SK-N-SH (cell line): ENCODE measurements at regions not wholly inside any gene's neighbourhood (a gene's known extent, or its start where the extent isn't known, plus 50 kb on each side); places are given as distances from the start of the nearest gene placed in this dataset.

Source experiments
- CTCF ChIA-PET: fragments of 300-600, 350-600 bp; formaldehyde crosslinking; extraction: SDS; loops from one replicate; lab custom pipeline; 2021; lab: Yijun Ruan, JAX
- POLR2A ChIA-PET: fragments of 350-600 bp; sonication (Branson Sonifier 250); formaldehyde crosslinking; extraction: SDS; loops from one replicate; lab custom pipeline; 2020; ENCODE audit warnings: antibody characterized with exemption, inconsistent platforms; lab: Yijun Ruan, JAX
- DNase-seq: peaks from one replicate; pipeline ENCODE4 v3.0.0; 2012
- H2AFZ ChIP-seq: fragments of 200-600 bp; sonication (generic); 2 replicates; pipeline ENCODE4 v1.8.1; 2016; ENCODE audit warnings: antibody characterized with exemption, mild to moderate bottlenecking, low read depth
- H3F3A ChIP-seq: fragments of 200-600 bp; sonication (generic); replicated peaks from 2 replicates; pipeline ENCODE3; 2016; ENCODE audit warnings: antibody characterized with exemption, mild to moderate bottlenecking; ENCODE audit not compliant: insufficient read depth
- H3K27ac ChIP-seq, 2 experiments: fragments of 200-500 bp in 1 of 2; fragments of 200-600 bp in 1 of 2; sonication (Bioruptor generic) in 1 of 2; sonication (generic), shearing (Covaris generic) in 1 of 2; 2 replicates each; pipeline versions ENCODE4 v1.5.1 to v1.6.1; 2014 to 2016; ENCODE audit warnings: low read depth in 2 of 2, inconsistent platforms in 1 of 2, low read length in 1 of 2, mild to moderate bottlenecking in 1 of 2, mixed read lengths in 1 of 2
- H3K27me3 ChIP-seq: fragments of 200-600 bp; sonication (generic), shearing (Covaris generic); 2 replicates; pipeline ENCODE4 v1.6.1; 2016; ENCODE audit warnings: mixed run types; ENCODE audit not compliant: insufficient read depth
- H3K36me3 ChIP-seq, 2 experiments: fragments of 200-500 bp in 1 of 2; fragments of 200-600 bp in 1 of 2; sonication (Bioruptor generic) in 1 of 2; sonication (generic) in 1 of 2; replicated peaks in 1 of 2; 2 replicates each; pipeline versions ENCODE3 to v1.5.1; 2014 to 2016; ENCODE audit warnings: low read length in 1 of 2, mild to moderate bottlenecking in 1 of 2; ENCODE audit not compliant: insufficient read depth in 2 of 2, control insufficient read depth in 1 of 2
- H3K4me1 ChIP-seq, 2 experiments: fragments of 200-500 bp in 1 of 2; fragments of 200-600 bp in 1 of 2; sonication (Bioruptor generic) in 1 of 2; sonication (generic), shearing (Covaris generic) in 1 of 2; 2 replicates each; pipeline versions ENCODE4 v1.5.1 to v1.6.1; 2014 to 2016; ENCODE audit warnings: low read depth in 1 of 2, low read length in 1 of 2, mixed run types in 1 of 2; ENCODE audit not compliant: insufficient read depth in 2 of 2, control insufficient read depth in 1 of 2
- H3K4me2 ChIP-seq: fragments of 200-600 bp; sonication (generic), shearing (Covaris generic); 2 replicates; pipeline ENCODE4 v1.6.1; 2017; ENCODE audit warnings: mixed run types
- H3K4me3 ChIP-seq, 2 experiments: fragments of 200-500 bp in 1 of 2; fragments of 200-600 bp in 1 of 2; sonication (Bioruptor generic) in 1 of 2; sonication (generic), shearing (Covaris generic) in 1 of 2; 2 replicates each; pipeline versions ENCODE4 v1.5.1 to v1.8.1; 2014 to 2016; ENCODE audit warnings: low read depth in 2 of 2, inconsistent platforms in 1 of 2, low read length in 1 of 2, mild to moderate bottlenecking in 1 of 2, mixed read lengths in 1 of 2, moderate library complexity in 1 of 2
- H3K79me2 ChIP-seq: fragments of 200-600 bp; sonication (generic); 2 replicates; pipeline ENCODE4 v1.8.1; 2017; ENCODE audit warnings: mild to moderate bottlenecking; ENCODE audit not compliant: insufficient read depth
- H3K9ac ChIP-seq: fragments of 200-600 bp; sonication (generic); 2 replicates; pipeline ENCODE4 v1.6.1; 2017; ENCODE audit warnings: mixed run types
- H3K9me2 ChIP-seq: fragments of 200-600 bp; sonication (generic); 2 replicates; pipeline ENCODE4 v1.6.1; 2017; ENCODE audit warnings: mixed run types
- H3K9me3 ChIP-seq: fragments of 200-600 bp; sonication (generic); 2 replicates; pipeline ENCODE4 v1.6.1; 2017; ENCODE audit warnings: mixed run types, mild to moderate bottlenecking, moderate library complexity
- H4K20me1 ChIP-seq: fragments of 200-600 bp; sonication (generic); 2 replicates; pipeline ENCODE4 v1.6.1; 2017; ENCODE audit warnings: mild to moderate bottlenecking, mixed run types; ENCODE audit not compliant: insufficient read depth
- FOSL2 ChIP-seq: IDR thresholded peaks from 2 replicates; pipeline ENCODE4 v1.4.0; 2012; ENCODE audit warnings: low read depth, mild to moderate bottlenecking, moderate library complexity, borderline replicate concordance
- FOXJ3 ChIP-seq: sonication (generic); formaldehyde crosslinking; IDR thresholded peaks from 2 replicates; pipeline ENCODE4 v1.5.1; 2020; ENCODE audit warnings: mild to moderate bottlenecking, missing genetic modification reagents
- FOXM1 ChIP-seq: IDR thresholded peaks from 2 replicates; pipeline ENCODE4 v1.4.0; 2012; ENCODE audit warnings: low read depth, mild to moderate bottlenecking
- JUND ChIP-seq: IDR thresholded peaks from 2 replicates; pipeline ENCODE4 v1.4.0; 2012
- MEF2A ChIP-seq: IDR thresholded peaks from 2 replicates; pipeline ENCODE4 v1.4.0; 2012; ENCODE audit warnings: low read depth, borderline replicate concordance
- MXI1 ChIP-seq: IDR thresholded peaks from 2 replicates; pipeline ENCODE4 v1.6.1; 2012; ENCODE audit warnings: mild to moderate bottlenecking, low read depth, low read length, improper control_type of control experiment
- NFIC ChIP-seq: IDR thresholded peaks from 2 replicates; pipeline ENCODE4 v1.4.0; 2012; ENCODE audit warnings: borderline replicate concordance
- NRF1 ChIP-seq: IDR thresholded peaks from 2 replicates; pipeline ENCODE4 v1.6.1; 2012; ENCODE audit warnings: low read depth, mild to moderate bottlenecking, low read length
- RAD21 ChIP-seq: IDR thresholded peaks from 2 replicates; pipeline ENCODE4 v1.6.1; 2012; ENCODE audit warnings: mild to moderate bottlenecking, low read length
- RXRA ChIP-seq: IDR thresholded peaks from 2 replicates; pipeline ENCODE4 v1.4.0; 2012; ENCODE audit warnings: low read depth, mild to moderate bottlenecking, borderline replicate concordance
- TAF1 ChIP-seq: IDR thresholded peaks from 2 replicates; pipeline ENCODE4 v1.6.1; 2012; ENCODE audit warnings: low read depth, mild to moderate bottlenecking, low read length, moderate library complexity, borderline replicate concordance
- TCF12 ChIP-seq: IDR thresholded peaks from 2 replicates; pipeline ENCODE4 v1.4.0; 2012
- TEAD4 ChIP-seq: IDR thresholded peaks from 2 replicates; pipeline ENCODE4 v1.4.0; 2012; ENCODE audit warnings: mild to moderate bottlenecking, borderline replicate concordance; ENCODE audit not compliant: insufficient read depth
- WGBS: methylation state at CpG from one replicate; pipeline ENCODE4 v1.1.6; 2017; ENCODE audit warnings: low lambda C conversion rate; 5-methylcytosine and 5-hydroxymethylcytosine counted together
- TF ChIP-seq, protein P1 (sequence below): IDR thresholded peaks from 2 replicates; pipeline ENCODE4 v1.6.1; 2012; ENCODE audit warnings: mild to moderate bottlenecking, low read depth, low read length, moderate library complexity
- TF ChIP-seq, protein P2 (sequence below): fragments of 150-350 bp; IDR thresholded peaks from 2 replicates; pipeline ENCODE4 v1.6.1; 2017; ENCODE audit warnings: antibody characterized with exemption, low read length, low read depth, borderline replicate concordance
- TF ChIP-seq, protein P3 (sequence below): fragments of 200-600 bp; sonication (generic); IDR thresholded peaks from 2 replicates; pipeline ENCODE4 v1.6.1; 2017; ENCODE audit warnings: antibody characterized with exemption, mild to moderate bottlenecking, moderate library complexity
- TF ChIP-seq, protein P4 (sequence below): IDR thresholded peaks from 2 replicates; pipeline ENCODE4 v1.4.0; 2012; ENCODE audit warnings: low read depth
- TF ChIP-seq, protein P5 (sequence below): fragments of 150-350 bp; IDR thresholded peaks from 2 replicates; pipeline ENCODE4 v1.6.1; 2016; ENCODE audit warnings: mild to moderate bottlenecking, low read depth, low read length

DNA sequence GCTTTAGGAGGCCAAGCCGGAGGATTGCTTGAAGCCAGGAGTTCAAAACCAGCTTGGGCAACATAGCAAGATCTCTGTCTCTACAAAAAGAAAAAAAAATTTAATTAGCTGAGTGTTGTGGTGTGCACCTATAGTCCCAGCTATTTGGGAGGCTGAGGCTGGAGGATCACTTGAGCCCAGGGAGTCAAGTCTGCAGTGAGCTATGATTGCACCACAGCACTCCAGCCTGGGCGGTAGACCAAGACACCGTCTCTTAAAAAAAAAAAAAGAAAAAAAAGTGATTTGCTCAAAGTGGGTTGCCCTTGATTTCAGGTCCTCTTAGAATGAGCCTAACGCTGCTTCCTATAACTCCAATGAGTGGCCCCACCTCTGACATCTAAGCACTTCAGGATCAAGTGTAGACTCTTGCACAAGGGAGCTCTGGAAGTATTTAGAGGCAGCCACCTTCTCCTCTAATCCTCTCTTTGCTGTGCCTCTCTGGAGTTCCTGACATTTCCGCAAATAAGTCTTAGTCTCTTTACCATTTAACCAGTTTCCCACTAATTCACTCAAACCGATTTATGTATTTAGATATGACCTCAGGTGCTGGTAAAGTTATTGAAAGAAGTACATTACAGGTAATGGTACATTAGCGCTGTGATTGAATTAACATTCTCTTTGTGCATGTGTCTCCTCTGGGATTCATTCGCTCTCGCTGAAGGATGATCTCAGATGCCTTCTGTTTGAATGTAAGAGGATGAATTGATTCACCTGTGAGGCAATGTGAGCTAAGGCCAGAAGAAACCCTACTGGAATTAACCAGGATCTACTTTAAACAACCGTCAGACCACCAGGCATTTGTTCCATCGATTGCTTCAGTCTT is 60.8 kb upstream of the CELF2 start (continued):
- TF ChIP-seq, protein P1, sequence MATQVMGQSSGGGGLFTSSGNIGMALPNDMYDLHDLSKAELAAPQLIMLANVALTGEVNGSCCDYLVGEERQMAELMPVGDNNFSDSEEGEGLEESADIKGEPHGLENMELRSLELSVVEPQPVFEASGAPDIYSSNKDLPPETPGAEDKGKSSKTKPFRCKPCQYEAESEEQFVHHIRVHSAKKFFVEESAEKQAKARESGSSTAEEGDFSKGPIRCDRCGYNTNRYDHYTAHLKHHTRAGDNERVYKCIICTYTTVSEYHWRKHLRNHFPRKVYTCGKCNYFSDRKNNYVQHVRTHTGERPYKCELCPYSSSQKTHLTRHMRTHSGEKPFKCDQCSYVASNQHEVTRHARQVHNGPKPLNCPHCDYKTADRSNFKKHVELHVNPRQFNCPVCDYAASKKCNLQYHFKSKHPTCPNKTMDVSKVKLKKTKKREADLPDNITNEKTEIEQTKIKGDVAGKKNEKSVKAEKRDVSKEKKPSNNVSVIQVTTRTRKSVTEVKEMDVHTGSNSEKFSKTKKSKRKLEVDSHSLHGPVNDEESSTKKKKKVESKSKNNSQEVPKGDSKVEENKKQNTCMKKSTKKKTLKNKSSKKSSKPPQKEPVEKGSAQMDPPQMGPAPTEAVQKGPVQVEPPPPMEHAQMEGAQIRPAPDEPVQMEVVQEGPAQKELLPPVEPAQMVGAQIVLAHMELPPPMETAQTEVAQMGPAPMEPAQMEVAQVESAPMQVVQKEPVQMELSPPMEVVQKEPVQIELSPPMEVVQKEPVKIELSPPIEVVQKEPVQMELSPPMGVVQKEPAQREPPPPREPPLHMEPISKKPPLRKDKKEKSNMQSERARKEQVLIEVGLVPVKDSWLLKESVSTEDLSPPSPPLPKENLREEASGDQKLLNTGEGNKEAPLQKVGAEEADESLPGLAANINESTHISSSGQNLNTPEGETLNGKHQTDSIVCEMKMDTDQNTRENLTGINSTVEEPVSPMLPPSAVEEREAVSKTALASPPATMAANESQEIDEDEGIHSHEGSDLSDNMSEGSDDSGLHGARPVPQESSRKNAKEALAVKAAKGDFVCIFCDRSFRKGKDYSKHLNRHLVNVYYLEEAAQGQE: no peak
- TF ChIP-seq RXRA: no peak
- no peak for TF ChIP-seq NRF1
- no peak for TF ChIP-seq NFIC
- no peak for TF ChIP-seq FOSL2
- no peak for TF ChIP-seq TEAD4
- TF ChIP-seq TAF1: no peak

DNA sequence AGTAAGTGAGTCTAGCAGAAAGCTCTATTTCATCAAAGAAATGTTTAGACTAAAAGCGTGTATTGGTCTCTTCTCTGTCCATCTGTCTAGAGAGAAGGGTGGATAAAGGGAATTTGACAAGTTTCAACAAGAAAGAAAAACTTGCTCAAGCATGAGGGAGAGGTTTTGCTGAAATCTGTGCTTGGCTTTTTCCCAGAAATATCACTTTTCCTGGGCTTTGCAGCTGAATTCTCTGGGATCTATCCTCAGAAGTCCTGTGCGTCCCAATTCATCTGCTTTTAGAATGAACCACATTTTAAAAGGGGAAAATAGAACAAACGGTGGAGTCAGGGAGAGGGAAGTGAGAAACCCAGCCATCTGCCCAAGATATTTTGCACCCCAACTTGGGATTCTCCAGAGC is 59.6 kb upstream of the CELF2 start:
- no peak overlapping the region for H2AFZ ChIP-seq
- POLR2A ChIA-PET: no interaction called here
- peaks cover 5% of the 10 kb centered on the region for H3K9me3 ChIP-seq
- H3K27me3 ChIP-seq: no peaks in the 10 kb centered on the region
- 27% methylated on average over 3 of the region's 3 CpGs for WGBS
- no peaks in the 10 kb centered on the region for H3K36me3 ChIP-seq
- TF ChIP-seq FOXJ3 (CRISPR knock-in tag) (no peak), MXI1 (no peak), MEF2A (no peak), FOXM1 (no peak), RAD21 (no peak), TCF12 (no peak), JUND (no peak), NFIC (no peak), TAF1 (no peak), TEAD4 (no peak)
- TF ChIP-seq, protein P2, sequence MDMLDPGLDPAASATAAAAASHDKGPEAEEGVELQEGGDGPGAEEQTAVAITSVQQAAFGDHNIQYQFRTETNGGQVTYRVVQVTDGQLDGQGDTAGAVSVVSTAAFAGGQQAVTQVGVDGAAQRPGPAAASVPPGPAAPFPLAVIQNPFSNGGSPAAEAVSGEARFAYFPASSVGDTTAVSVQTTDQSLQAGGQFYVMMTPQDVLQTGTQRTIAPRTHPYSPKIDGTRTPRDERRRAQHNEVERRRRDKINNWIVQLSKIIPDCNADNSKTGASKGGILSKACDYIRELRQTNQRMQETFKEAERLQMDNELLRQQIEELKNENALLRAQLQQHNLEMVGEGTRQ: no peak
- TF ChIP-seq, protein P3, sequence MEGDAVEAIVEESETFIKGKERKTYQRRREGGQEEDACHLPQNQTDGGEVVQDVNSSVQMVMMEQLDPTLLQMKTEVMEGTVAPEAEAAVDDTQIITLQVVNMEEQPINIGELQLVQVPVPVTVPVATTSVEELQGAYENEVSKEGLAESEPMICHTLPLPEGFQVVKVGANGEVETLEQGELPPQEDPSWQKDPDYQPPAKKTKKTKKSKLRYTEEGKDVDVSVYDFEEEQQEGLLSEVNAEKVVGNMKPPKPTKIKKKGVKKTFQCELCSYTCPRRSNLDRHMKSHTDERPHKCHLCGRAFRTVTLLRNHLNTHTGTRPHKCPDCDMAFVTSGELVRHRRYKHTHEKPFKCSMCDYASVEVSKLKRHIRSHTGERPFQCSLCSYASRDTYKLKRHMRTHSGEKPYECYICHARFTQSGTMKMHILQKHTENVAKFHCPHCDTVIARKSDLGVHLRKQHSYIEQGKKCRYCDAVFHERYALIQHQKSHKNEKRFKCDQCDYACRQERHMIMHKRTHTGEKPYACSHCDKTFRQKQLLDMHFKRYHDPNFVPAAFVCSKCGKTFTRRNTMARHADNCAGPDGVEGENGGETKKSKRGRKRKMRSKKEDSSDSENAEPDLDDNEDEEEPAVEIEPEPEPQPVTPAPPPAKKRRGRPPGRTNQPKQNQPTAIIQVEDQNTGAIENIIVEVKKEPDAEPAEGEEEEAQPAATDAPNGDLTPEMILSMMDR: no peak
- TF ChIP-seq, protein P1: no peak
- TF ChIP-seq, protein P4, sequence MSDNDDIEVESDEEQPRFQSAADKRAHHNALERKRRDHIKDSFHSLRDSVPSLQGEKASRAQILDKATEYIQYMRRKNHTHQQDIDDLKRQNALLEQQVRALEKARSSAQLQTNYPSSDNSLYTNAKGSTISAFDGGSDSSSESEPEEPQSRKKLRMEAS: no peak
- TF ChIP-seq, protein P5, sequence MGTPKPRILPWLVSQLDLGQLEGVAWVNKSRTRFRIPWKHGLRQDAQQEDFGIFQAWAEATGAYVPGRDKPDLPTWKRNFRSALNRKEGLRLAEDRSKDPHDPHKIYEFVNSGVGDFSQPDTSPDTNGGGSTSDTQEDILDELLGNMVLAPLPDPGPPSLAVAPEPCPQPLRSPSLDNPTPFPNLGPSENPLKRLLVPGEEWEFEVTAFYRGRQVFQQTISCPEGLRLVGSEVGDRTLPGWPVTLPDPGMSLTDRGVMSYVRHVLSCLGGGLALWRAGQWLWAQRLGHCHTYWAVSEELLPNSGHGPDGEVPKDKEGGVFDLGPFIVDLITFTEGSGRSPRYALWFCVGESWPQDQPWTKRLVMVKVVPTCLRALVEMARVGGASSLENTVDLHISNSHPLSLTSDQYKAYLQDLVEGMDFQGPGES: no peak
- TF ChIP-seq, all 33 proteins: peak for 0
- Histone ChIP-seq H3K9ac (no peak overlapping the region), H4K20me1 (no peaks in the 10 kb centered on the region), H3F3A (no peaks in the 10 kb centered on the region), H3K9me2 (no peaks in the 10 kb centered on the region), H3K4me3 (no peak overlapping the region), H3K27ac (no peak overlapping the region), H3K79me2 (no peaks in the 10 kb centered on the region), H3K4me2 (no peak overlapping the region), H3K4me1 (no peaks in the 10 kb centered on the region)
- DNase-seq: no peak
- CTCF ChIA-PET: no interaction called here
